Lower leg skin (tissue), 3 donors: ENCODE measurements at regions not wholly inside any gene's neighbourhood (a gene's known extent, or its start where the extent isn't known, plus 50 kb on each side); places are given as distances from the start of the nearest gene placed in this dataset.

Source experiments
- CTCF ChIP-seq, 3 donors: fragments of 450-650 bp; IDR thresholded peaks; one replicate each; pipeline ENCODE4 v1.5.1; 2016; ENCODE audit warnings: antibody characterized with exemption in 3 of 3, mild to moderate bottlenecking in 3 of 3, moderate library complexity in 2 of 3
- POLR2A ChIP-seq, 2 donors: fragments of 450-650 bp; IDR thresholded peaks; one replicate each; pipeline ENCODE4 v1.6.1; 2016 to 2017; ENCODE audit warnings: antibody characterized with exemption in 2 of 2, mild to moderate bottlenecking in 1 of 2, moderate library complexity in 1 of 2

- TF ChIP-seq CTCF (IDR thresholded peaks at IDR 0.05) (no peak), POLR2A (IDR thresholded peaks at IDR 0.05) (no peak)
Observed at GRCh38 chr16:17612336-17612735, 141.6 kb upstream of the XYLT1 start.
